AG09319 (cell line): ENCODE measurements at regions not wholly inside any gene's neighbourhood (a gene's known extent, or its start where the extent isn't known, plus 50 kb on each side); places are given as distances from the start of the nearest gene placed in this dataset.

Source experiments
- DNase-seq: peaks from one replicate; pipeline ENCODE4 v3.0.0-alpha.2; 2010; ENCODE audit warnings: low read depth; ENCODE audit errors: extremely low read depth
- TF ChIP-seq, protein P1 (sequence below): IDR thresholded peaks from 2 replicates; pipeline ENCODE4 v1.5.1; 2011; ENCODE audit warnings: low read depth, mild to moderate bottlenecking, inconsistent platforms, low read length, moderate library complexity

DNA sequence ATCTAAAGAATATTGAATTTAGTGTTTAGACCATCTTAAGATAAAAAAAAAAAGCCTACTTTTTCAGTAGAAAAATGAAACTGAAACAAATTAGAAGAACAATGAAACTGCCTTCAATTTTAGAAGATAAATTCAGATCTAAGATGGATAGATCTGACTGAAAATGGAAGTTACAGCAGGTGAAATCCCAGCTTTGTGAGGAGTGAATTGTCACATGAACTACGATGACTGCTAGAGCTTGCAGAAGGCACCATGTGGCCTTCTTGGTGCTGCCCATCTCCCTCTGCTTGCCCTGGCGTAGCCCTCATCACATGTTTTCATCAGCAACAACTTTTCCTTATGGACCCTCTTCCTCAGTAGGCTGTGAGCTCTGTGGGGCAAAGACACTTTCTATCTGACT lies 51.4 kb upstream of the EMCN start:
- TF ChIP-seq, protein P1, sequence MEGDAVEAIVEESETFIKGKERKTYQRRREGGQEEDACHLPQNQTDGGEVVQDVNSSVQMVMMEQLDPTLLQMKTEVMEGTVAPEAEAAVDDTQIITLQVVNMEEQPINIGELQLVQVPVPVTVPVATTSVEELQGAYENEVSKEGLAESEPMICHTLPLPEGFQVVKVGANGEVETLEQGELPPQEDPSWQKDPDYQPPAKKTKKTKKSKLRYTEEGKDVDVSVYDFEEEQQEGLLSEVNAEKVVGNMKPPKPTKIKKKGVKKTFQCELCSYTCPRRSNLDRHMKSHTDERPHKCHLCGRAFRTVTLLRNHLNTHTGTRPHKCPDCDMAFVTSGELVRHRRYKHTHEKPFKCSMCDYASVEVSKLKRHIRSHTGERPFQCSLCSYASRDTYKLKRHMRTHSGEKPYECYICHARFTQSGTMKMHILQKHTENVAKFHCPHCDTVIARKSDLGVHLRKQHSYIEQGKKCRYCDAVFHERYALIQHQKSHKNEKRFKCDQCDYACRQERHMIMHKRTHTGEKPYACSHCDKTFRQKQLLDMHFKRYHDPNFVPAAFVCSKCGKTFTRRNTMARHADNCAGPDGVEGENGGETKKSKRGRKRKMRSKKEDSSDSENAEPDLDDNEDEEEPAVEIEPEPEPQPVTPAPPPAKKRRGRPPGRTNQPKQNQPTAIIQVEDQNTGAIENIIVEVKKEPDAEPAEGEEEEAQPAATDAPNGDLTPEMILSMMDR, result no peak
- no peak for DNase-seq
